ENCODE measurements at regions not wholly inside any gene's neighbourhood (a gene's known extent, or its start where the extent isn't known, plus 50 kb on each side); places are given as distances from the start of the nearest gene placed in this dataset.

GRCh38 chr18:24819141-24819890, 358.9 kb downstream of the HRH4 start:
- POLR2A ChIA-PET = interaction anchor here (0.7 kb wide), 1 partner anchor 296 kb away, joined by 3 read pairs; no protein-coding TSS in a partner anchor
- CTCF ChIA-PET (ENCODE audit: unreplicated experiment) = interaction anchor here (0.5 kb wide), 1 partner anchor 312 kb away, joined by 3 read pairs; no protein-coding TSS in a partner anchor
- no peak overlapping the region for H3K4me3 ChIP-seq (ENCODE audit: low read depth, low read length, poor library complexity, severe bottlenecking)

GRCh38 chr18:24825397-24825796, 365.0 kb downstream of the HRH4 start:
- intact Hi-C loops (cut with micrococcal nuclease; ENCODE audit: unreplicated experiment) = no loop called here
- H3K4me2 ChIP-seq (ENCODE audit: low read length) = no peak overlapping the region
- POLR2A ChIA-PET = interaction anchor here (0.6 kb wide), 1 partner anchor 197 kb away, joined by 3 read pairs; no protein-coding TSS in a partner anchor

More at GRCh38 chr18:24819141-24819890, 358.9 kb downstream of the HRH4 start:
- no peak overlapping the region for H3K4me2 ChIP-seq (ENCODE audit: low read length)
- no peaks in the 10 kb centered on the region for H3K79me2 ChIP-seq (ENCODE audit: insufficient read depth, low read depth, low read length)
- no peak for DNase-seq (ENCODE audit: low spot score)
- TF ChIP-seq EZH2phosphoT487 (IDR thresholded peaks at IDR 0.05; ENCODE audit: borderline replicate concordance, low read depth, low read length) (no peak), CTCF (conservative IDR thresholded peaks at IDR 0.05; ENCODE audit: low read length) (no peak)
- no peak overlapping the region for H3K27ac ChIP-seq (ENCODE audit: low read depth, low read length, poor library complexity, severe bottlenecking)
- H3K36me3 ChIP-seq (ENCODE audit: insufficient read depth, low read length) = no peaks in the 10 kb centered on the region
- H3K4me1 ChIP-seq (ENCODE audit: insufficient read depth, low read length, poor library complexity, severe bottlenecking) = no peaks in the 10 kb centered on the region
- intact Hi-C loops (cut with micrococcal nuclease; ENCODE audit: unreplicated experiment) = no loop called here
- H4K20me1 ChIP-seq (ENCODE audit: insufficient read depth, low read length) = no peaks in the 10 kb centered on the region
- no peak overlapping the region for H2AFZ ChIP-seq (ENCODE audit: low read length)
- H3K9me3 ChIP-seq (ENCODE audit: low read length) = no peaks in the 10 kb centered on the region
- no peaks in the 10 kb centered on the region for H3K9me2 ChIP-seq (ENCODE audit: insufficient read depth, low read length)
- BruUV-seq (replicated peaks) = no TSS peak

More at GRCh38 chr18:24825397-24825796, 365.0 kb downstream of the HRH4 start:
- CTCF ChIA-PET (ENCODE audit: unreplicated experiment) = no interaction called here
- H3K79me2 ChIP-seq (ENCODE audit: insufficient read depth, low read depth, low read length) = no peaks in the 10 kb centered on the region
- H3K27ac ChIP-seq (ENCODE audit: low read depth, low read length, poor library complexity, severe bottlenecking) = no peak overlapping the region
- no peaks in the 10 kb centered on the region for H3K36me3 ChIP-seq (ENCODE audit: insufficient read depth, low read length)
- H3K4me3 ChIP-seq (ENCODE audit: low read depth, low read length, poor library complexity, severe bottlenecking) = no peak overlapping the region
- H3K9me3 ChIP-seq (ENCODE audit: low read length) = no peaks in the 10 kb centered on the region
- no peaks in the 10 kb centered on the region for H3K9me2 ChIP-seq (ENCODE audit: insufficient read depth, low read length)
- H4K20me1 ChIP-seq (ENCODE audit: insufficient read depth, low read length) = no peaks in the 10 kb centered on the region
- BruUV-seq (replicated peaks) = no TSS peak
- TF ChIP-seq CTCF (conservative IDR thresholded peaks at IDR 0.05; ENCODE audit: low read length) (no peak), EZH2phosphoT487 (IDR thresholded peaks at IDR 0.05; ENCODE audit: borderline replicate concordance, low read depth, low read length) (no peak)
- no peak for DNase-seq (ENCODE audit: low spot score)
- H3K4me1 ChIP-seq (ENCODE audit: insufficient read depth, low read length, poor library complexity, severe bottlenecking) = no peaks in the 10 kb centered on the region
- no peak overlapping the region for H2AFZ ChIP-seq (ENCODE audit: low read length)

All from OCI-LY7 (cell line).